HepG2 (cell line): ENCODE measurements at regions not wholly inside any gene's neighbourhood (a gene's known extent, or its start where the extent isn't known, plus 50 kb on each side); places are given as distances from the start of the nearest gene placed in this dataset.

Experiments used
- BCL6 ChIP-seq: IDR thresholded peaks from 2 replicates; pipeline ENCODE4 v1.6.1; 2016; ENCODE audit warnings: missing genetic modification reagents, missing compliant biosample characterization
- CBX5 ChIP-seq: sonication (generic); formaldehyde crosslinking; IDR thresholded peaks from 2 replicates; pipeline ENCODE4 v1.4.0; 2020; ENCODE audit warnings: missing genetic modification reagents, borderline replicate concordance
- GLMP ChIP-seq: sonication (generic); formaldehyde crosslinking; IDR thresholded peaks from 2 replicates; pipeline ENCODE4 v1.9.0; 2021; ENCODE audit warnings: missing genetic modification reagents, mild to moderate bottlenecking, borderline replicate concordance
- IRF9 ChIP-seq: sonication (generic); formaldehyde crosslinking; IDR thresholded peaks from 2 replicates; pipeline ENCODE4 v1.8.0; 2022; ENCODE audit warnings: missing genetic modification reagents, mild to moderate bottlenecking, borderline replicate concordance
- NCOA5 ChIP-seq: sonication (generic); formaldehyde crosslinking; IDR thresholded peaks from 2 replicates; pipeline ENCODE4 v1.4.0; 2020; ENCODE audit warnings: missing genetic modification reagents
- NCOR1 ChIP-seq: fragments of 200-600 bp; sonication (generic); IDR thresholded peaks from 2 replicates; pipeline ENCODE4 v1.7.0; 2017; ENCODE audit warnings: antibody characterized with exemption, low read length, borderline replicate concordance
- RELA ChIP-seq: sonication (generic); formaldehyde crosslinking; IDR thresholded peaks from 2 replicates; pipeline ENCODE4 v1.4.0; 2020; ENCODE audit warnings: missing genetic modification reagents
- ZNF362 ChIP-seq: sonication (generic); formaldehyde crosslinking; IDR thresholded peaks from 2 replicates; pipeline ENCODE4 v1.4.0; 2020; ENCODE audit warnings: missing genetic modification reagents, mild to moderate bottlenecking, borderline replicate concordance
- ZNF563 ChIP-seq: sonication (generic); formaldehyde crosslinking; IDR thresholded peaks from 2 replicates; pipeline ENCODE4 v1.8.0; 2022; ENCODE audit warnings: mild to moderate bottlenecking, moderate library complexity, missing genetic modification reagents
- ZNF660 ChIP-seq: sonication (generic); formaldehyde crosslinking; IDR thresholded peaks from 2 replicates; pipeline ENCODE4 v1.5.1; 2020; ENCODE audit warnings: mild to moderate bottlenecking, low read depth, missing genetic modification reagents, borderline replicate concordance
- ZNF720 ChIP-seq: sonication (generic); formaldehyde crosslinking; IDR thresholded peaks from 2 replicates; pipeline ENCODE4 v1.4.0; 2020; ENCODE audit warnings: missing genetic modification reagents
- ZNF781 ChIP-seq: sonication (generic); formaldehyde crosslinking; IDR thresholded peaks from 2 replicates; pipeline ENCODE4 v1.5.1; 2020; ENCODE audit warnings: borderline replicate concordance, mild to moderate bottlenecking, missing genetic modification reagents; ENCODE audit errors: not compliant biosample characterization
- ZNF788 ChIP-seq: sonication (generic); formaldehyde crosslinking; IDR thresholded peaks from 2 replicates; pipeline ENCODE4 v1.5.0; 2020; ENCODE audit warnings: mild to moderate bottlenecking, missing genetic modification reagents, borderline replicate concordance

GRCh38 chr5:90051756-90052155 lies 357.8 kb downstream of the CETN3 start (continued):
- TF ChIP-seq ZNF362 (CRISPR knock-in tag) (no peak), RELA (CRISPR knock-in tag) (no peak), BCL6 (CRISPR knock-in tag) (no peak), ZNF788 (no peak), ZNF720 (CRISPR knock-in tag) (no peak), IRF9 (CRISPR knock-in tag) (no peak), NCOR1 (no peak), ZNF563 (CRISPR knock-in tag) (no peak), CBX5 (CRISPR knock-in tag) (no peak), NCOA5 (no peak), ZNF781 (CRISPR knock-in tag) (no peak), GLMP (no peak), ZNF660 (CRISPR knock-in tag) (no peak)
- TF ChIP-seq, all 625 proteins: peak for 0
